ENCODE measurements at regions not wholly inside any gene's neighbourhood (a gene's known extent, or its start where the extent isn't known, plus 50 kb on each side); places are given as distances from the start of the nearest gene placed in this dataset.

- TF ChIP-seq CTCF (IDR thresholded peaks at IDR 0.05) = no peak
- no peak for TF ChIP-seq POLR2A (IDR thresholded peaks at IDR 0.05)
These were observed 120.1 kb upstream of the LPAR1 start for GRCh38 chr9:111158363-111158762.
